BJ (cell line): ENCODE measurements at regions not wholly inside any gene's neighbourhood (a gene's known extent, or its start where the extent isn't known, plus 50 kb on each side); places are given as distances from the start of the nearest gene placed in this dataset.

ENCODE experiments used
- CTCF ChIA-PET: fragments of 350-600 bp; formaldehyde crosslinking; extraction: SDS; loops from one replicate; lab custom pipeline; 2021; ENCODE audit warnings: antibody characterized with exemption, inconsistent platforms; lab: Yijun Ruan, JAX
- POLR2A ChIA-PET: fragments of 300-600 bp; sonication (Branson Sonifier 250); formaldehyde crosslinking; extraction: SDS; loops from one replicate; lab custom pipeline; 2021; ENCODE audit warnings: antibody characterized with exemption; lab: Charles Lee
- DNase-seq: peaks from one replicate; pipeline ENCODE4 v3.0.0-alpha.2; 2011; ENCODE audit warnings: low read depth
- H3K27me3 ChIP-seq: 2 replicates; pipeline ENCODE4 v1.6.0; 2011; ENCODE audit warnings: low read length; ENCODE audit not compliant: control insufficient read depth, insufficient read depth
- H3K36me3 ChIP-seq: 2 replicates; pipeline ENCODE4 v1.5.1; 2011; ENCODE audit warnings: low read length; ENCODE audit not compliant: control insufficient read depth, insufficient read depth
- H3K4me3 ChIP-seq: 2 replicates; pipeline ENCODE4 v1.5.1; 2011; ENCODE audit warnings: low read depth, mild to moderate bottlenecking, control low read depth, low read length
- CTCF ChIP-seq: IDR thresholded peaks from 2 replicates; pipeline ENCODE4 v1.5.1; 2011; ENCODE audit warnings: low read depth, mild to moderate bottlenecking, control low read depth, inconsistent platforms, low read length, moderate library complexity; ENCODE audit not compliant: insufficient read depth

GRCh38 chr4:89579771-89580170 is 257.2 kb downstream of the SNCA start:
- CTCF ChIA-PET: interaction anchor here (1.9 kb wide), 1 partner anchor 17 kb away, joined by 5 read pairs; no protein-coding TSS in a partner anchor
- no peaks in the 10 kb centered on the region for H3K36me3 ChIP-seq
- no peaks in the 10 kb centered on the region for H3K27me3 ChIP-seq
- no peak overlapping the region for H3K4me3 ChIP-seq
- TF ChIP-seq CTCF: no peak
- POLR2A ChIA-PET: no interaction called here
- DNase-seq: no peak

GRCh38 chr4:89576246-89576645 is 260.7 kb downstream of the SNCA start:
- ChIA-PET CTCF (no interaction called here), POLR2A (no interaction called here)
- Histone ChIP-seq H3K36me3 (no peaks in the 10 kb centered on the region), H3K27me3 (no peaks in the 10 kb centered on the region), H3K4me3 (no peak overlapping the region)
- no peak for DNase-seq
- no peak for TF ChIP-seq CTCF

GRCh38 chr4:89575840-89576239 is 261.1 kb downstream of the SNCA start:
- DNase-seq: no peak
- TF ChIP-seq CTCF: no peak
- Histone ChIP-seq H3K4me3 (no peak overlapping the region), H3K27me3 (no peaks in the 10 kb centered on the region), H3K36me3 (no peaks in the 10 kb centered on the region)
- POLR2A ChIA-PET: no interaction called here
- CTCF ChIA-PET: no interaction called here

- POLR2A ChIA-PET: no interaction called here
- no peak for DNase-seq
- Histone ChIP-seq H3K36me3 (no peaks in the 10 kb centered on the region), H3K27me3 (no peaks in the 10 kb centered on the region), H3K4me3 (no peak overlapping the region)
- no peak for TF ChIP-seq CTCF
- CTCF ChIA-PET: no interaction called here
Measured at GRCh38 chr4:89574176-89574575, 262.8 kb downstream of the SNCA start.

- DNase-seq: no peak
- POLR2A ChIA-PET: no interaction called here
- CTCF ChIA-PET: no interaction called here
- no peak for TF ChIP-seq CTCF
- H3K4me3 ChIP-seq: no peak overlapping the region
- no peaks in the 10 kb centered on the region for H3K27me3 ChIP-seq
- no peaks in the 10 kb centered on the region for H3K36me3 ChIP-seq
Measured at GRCh38 chr4:89573656-89574055, 263.3 kb downstream of the SNCA start.
